ENCODE measurements at regions not wholly inside any gene's neighbourhood (a gene's known extent, or its start where the extent isn't known, plus 50 kb on each side); places are given as distances from the start of the nearest gene placed in this dataset.
"Not testable (repeated sequence)": the region's sequence is repeated elsewhere in the genome, so short reads cannot be mapped to it uniquely, and the experiment has no call there.

DNA sequence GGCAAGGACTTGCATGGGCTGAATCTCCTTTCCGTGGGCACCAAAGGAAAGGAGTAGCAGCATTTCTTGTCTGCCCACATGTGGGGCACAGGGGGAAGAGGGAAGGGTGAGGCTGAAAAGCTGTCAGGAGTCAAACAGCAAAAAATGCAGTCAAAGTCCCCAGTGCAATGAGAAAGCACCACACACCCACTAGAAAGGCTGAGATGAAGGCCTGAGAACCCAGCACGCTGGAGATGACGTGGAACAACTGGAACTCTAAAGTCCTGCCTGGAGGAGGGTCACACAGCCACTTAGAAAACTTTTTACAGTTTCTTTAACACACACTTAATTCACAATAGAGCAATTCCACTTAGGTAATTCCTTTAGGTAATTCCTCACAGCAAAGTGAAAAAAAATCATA is 94.6 kb upstream of the IGFBPL1 start:
- Histone ChIP-seq H3K79me2 (ENCODE audit: control insufficient read depth, insufficient read depth, low read length) (no peaks in the 10 kb centered on the region), H4K8ac (ENCODE audit: low read depth, low read length) (no peak overlapping the region), H3K18ac (ENCODE audit: low read length) (no peak overlapping the region), H3K79me1 (ENCODE audit: low read length) (no peaks in the 10 kb centered on the region), H3K4me2 (ENCODE audit: low read length) (no peak overlapping the region), H2BK5ac (ENCODE audit: low read length) (no peak overlapping the region), H3K4ac (ENCODE audit: low read depth, low read length) (no peak overlapping the region), H3K4me3 (ENCODE audit: low read length) (no peak overlapping the region), H3K27ac (ENCODE audit: low read depth, low read length) (no peak overlapping the region), H3K23ac (ENCODE audit: low read length) (no peak overlapping the region), H3K36me3 (ENCODE audit: control insufficient read depth, insufficient read depth, low read length) (no peaks in the 10 kb centered on the region), H3K4me1 (ENCODE audit: control insufficient read depth, low read depth, low read length) (no peaks in the 10 kb centered on the region), H2BK120ac (ENCODE audit: low read depth, low read length) (no peak overlapping the region), H2BK15ac (replicated peaks; ENCODE audit: low read depth) (no peak overlapping the region), H2AK5ac (ENCODE audit: low read length) (no peak overlapping the region), H3K9ac (ENCODE audit: low read length) (no peak overlapping the region), H4K5ac (ENCODE audit: low read length) (no peak overlapping the region), H3K27me3 (ENCODE audit: insufficient read depth, low read length, poor library complexity) (no peaks in the 10 kb centered on the region), H3K56ac (ENCODE audit: low read length) (no peak overlapping the region)
- no CpG with 5 or more reads among the region's 3 CpGs for WGBS (ENCODE audit: extremely low coverage, insufficient coverage, low lambda C conversion rate)
- DNase-seq: no peak

DNA sequence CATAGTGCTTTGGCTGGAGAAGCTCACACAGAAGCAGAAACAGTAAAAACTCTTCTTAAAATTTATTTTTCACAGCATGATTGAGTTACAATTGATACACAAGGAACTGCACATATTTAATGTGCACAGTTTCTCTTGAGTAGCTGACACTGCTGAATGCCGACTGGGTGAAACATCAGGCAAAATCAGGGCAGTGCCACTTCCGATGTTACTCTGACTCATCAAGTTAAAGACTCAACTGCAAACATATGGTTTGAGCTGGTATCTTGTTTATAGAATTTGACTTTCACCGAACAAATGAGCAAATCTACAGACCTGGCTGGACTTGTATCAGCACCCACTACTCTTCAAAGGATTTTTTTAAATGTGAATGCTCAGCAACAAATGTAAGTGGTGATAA is 92.0 kb upstream of the IGFBPL1 start:
- not testable (repeated sequence) for DNase-seq; H3K4me3 ChIP-seq (ENCODE audit: low read length); H3K56ac ChIP-seq (ENCODE audit: low read length); H2BK120ac ChIP-seq (ENCODE audit: low read depth, low read length); H3K9ac ChIP-seq (ENCODE audit: low read length); H2BK5ac ChIP-seq (ENCODE audit: low read length); H2BK15ac ChIP-seq (replicated peaks; ENCODE audit: low read depth); H3K18ac ChIP-seq (ENCODE audit: low read length); H3K4me1 ChIP-seq (ENCODE audit: control insufficient read depth, low read depth, low read length); H3K27ac ChIP-seq (ENCODE audit: low read depth, low read length); H3K4ac ChIP-seq (ENCODE audit: low read depth, low read length); H3K27me3 ChIP-seq (ENCODE audit: insufficient read depth, low read length, poor library complexity); H4K5ac ChIP-seq (ENCODE audit: low read length); H3K36me3 ChIP-seq (ENCODE audit: control insufficient read depth, insufficient read depth, low read length); H4K8ac ChIP-seq (ENCODE audit: low read depth, low read length); H3K79me2 ChIP-seq (ENCODE audit: control insufficient read depth, insufficient read depth, low read length); H2AK5ac ChIP-seq (ENCODE audit: low read length); H3K79me1 ChIP-seq (ENCODE audit: low read length); H3K4me2 ChIP-seq (ENCODE audit: low read length); H3K23ac ChIP-seq (ENCODE audit: low read length)
- WGBS (ENCODE audit: extremely low coverage, insufficient coverage, low lambda C conversion rate): no CpG with 5 or more reads among the region's 3 CpGs

GRCh38 chr9:38515055-38515454 is 90.8 kb upstream of the IGFBPL1 start:
- not testable (repeated sequence) for H3K9ac ChIP-seq (ENCODE audit: low read length); H3K56ac ChIP-seq (ENCODE audit: low read length); H3K4ac ChIP-seq (ENCODE audit: low read depth, low read length); H3K79me2 ChIP-seq (ENCODE audit: control insufficient read depth, insufficient read depth, low read length); H2AK5ac ChIP-seq (ENCODE audit: low read length); H4K5ac ChIP-seq (ENCODE audit: low read length); H3K79me1 ChIP-seq (ENCODE audit: low read length); DNase-seq; H3K36me3 ChIP-seq (ENCODE audit: control insufficient read depth, insufficient read depth, low read length); H2BK15ac ChIP-seq (replicated peaks; ENCODE audit: low read depth); H2BK5ac ChIP-seq (ENCODE audit: low read length); H3K27ac ChIP-seq (ENCODE audit: low read depth, low read length); H4K8ac ChIP-seq (ENCODE audit: low read depth, low read length); H3K18ac ChIP-seq (ENCODE audit: low read length); H3K4me3 ChIP-seq (ENCODE audit: low read length); H3K4me1 ChIP-seq (ENCODE audit: control insufficient read depth, low read depth, low read length); H3K4me2 ChIP-seq (ENCODE audit: low read length); H3K27me3 ChIP-seq (ENCODE audit: insufficient read depth, low read length, poor library complexity); H3K23ac ChIP-seq (ENCODE audit: low read length); H2BK120ac ChIP-seq (ENCODE audit: low read depth, low read length)
- WGBS (ENCODE audit: extremely low coverage, insufficient coverage, low lambda C conversion rate): no CpG with 5 or more reads among the region's 3 CpGs

DNA sequence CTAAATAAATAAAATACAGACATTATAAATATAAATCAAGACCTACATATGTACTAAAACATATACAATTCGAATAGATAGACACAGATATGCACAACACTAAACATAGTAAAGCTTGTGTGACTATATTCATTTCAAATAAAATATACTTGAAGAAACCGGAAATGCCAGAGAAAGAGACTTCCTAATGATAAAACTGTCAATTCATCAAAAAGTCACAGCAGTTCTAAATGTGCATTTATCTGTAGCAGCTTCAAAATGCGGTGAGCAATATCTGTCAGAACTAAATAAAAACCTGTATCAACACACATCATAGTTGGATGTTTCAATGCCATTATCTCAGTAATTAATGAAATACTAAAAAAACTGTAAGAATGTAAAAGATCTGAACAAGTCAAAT is 86.1 kb upstream of the IGFBPL1 start:
- not testable (repeated sequence) for DNase-seq; H4K5ac ChIP-seq (ENCODE audit: low read length); H3K56ac ChIP-seq (ENCODE audit: low read length); H2BK120ac ChIP-seq (ENCODE audit: low read depth, low read length); H2BK15ac ChIP-seq (replicated peaks; ENCODE audit: low read depth); H3K18ac ChIP-seq (ENCODE audit: low read length); H3K79me1 ChIP-seq (ENCODE audit: low read length); H3K4ac ChIP-seq (ENCODE audit: low read depth, low read length); H2AK5ac ChIP-seq (ENCODE audit: low read length); H3K4me1 ChIP-seq (ENCODE audit: control insufficient read depth, low read depth, low read length); H3K27me3 ChIP-seq (ENCODE audit: insufficient read depth, low read length, poor library complexity); H3K79me2 ChIP-seq (ENCODE audit: control insufficient read depth, insufficient read depth, low read length); H3K23ac ChIP-seq (ENCODE audit: low read length); H3K9ac ChIP-seq (ENCODE audit: low read length); H3K4me3 ChIP-seq (ENCODE audit: low read length); H3K4me2 ChIP-seq (ENCODE audit: low read length); H4K8ac ChIP-seq (ENCODE audit: low read depth, low read length); H3K27ac ChIP-seq (ENCODE audit: low read depth, low read length); H2BK5ac ChIP-seq (ENCODE audit: low read length); H3K36me3 ChIP-seq (ENCODE audit: control insufficient read depth, insufficient read depth, low read length)
- no CpG with 5 or more reads among the region's 3 CpGs for WGBS (ENCODE audit: extremely low coverage, insufficient coverage, low lambda C conversion rate)

- H3K18ac ChIP-seq (ENCODE audit: low read length): no peak overlapping the region
- no peaks in the 10 kb centered on the region for H3K27me3 ChIP-seq (ENCODE audit: insufficient read depth, low read length, poor library complexity)
- no peaks in the 10 kb centered on the region for H3K36me3 ChIP-seq (ENCODE audit: control insufficient read depth, insufficient read depth, low read length)
- no peak overlapping the region for H3K4ac ChIP-seq (ENCODE audit: low read depth, low read length)
- no peaks in the 10 kb centered on the region for H3K79me1 ChIP-seq (ENCODE audit: low read length)
- no CpG with 5 or more reads among the region's 4 CpGs for WGBS (ENCODE audit: extremely low coverage, insufficient coverage, low lambda C conversion rate)
- DNase-seq: no peak
- H3K4me3 ChIP-seq (ENCODE audit: low read length): no peak overlapping the region
- no peak overlapping the region for H3K56ac ChIP-seq (ENCODE audit: low read length)
- H3K27ac ChIP-seq (ENCODE audit: low read depth, low read length): no peak overlapping the region
- H2BK120ac ChIP-seq (ENCODE audit: low read depth, low read length): no peak overlapping the region
- H3K23ac ChIP-seq (ENCODE audit: low read length): no peak overlapping the region
- no peak overlapping the region for H4K8ac ChIP-seq (ENCODE audit: low read depth, low read length)
- no peak overlapping the region for H3K4me2 ChIP-seq (ENCODE audit: low read length)
- no peak overlapping the region for H4K5ac ChIP-seq (ENCODE audit: low read length)
- no peaks in the 10 kb centered on the region for H3K79me2 ChIP-seq (ENCODE audit: control insufficient read depth, insufficient read depth, low read length)
- no peak overlapping the region for H3K9ac ChIP-seq (ENCODE audit: low read length)
- no peaks in the 10 kb centered on the region for H3K4me1 ChIP-seq (ENCODE audit: control insufficient read depth, low read depth, low read length)
- H2BK15ac ChIP-seq (replicated peaks; ENCODE audit: low read depth): no peak overlapping the region
- H2BK5ac ChIP-seq (ENCODE audit: low read length): no peak overlapping the region
- no peak overlapping the region for H2AK5ac ChIP-seq (ENCODE audit: low read length)
These were observed 83.3 kb upstream of the IGFBPL1 start for GRCh38 chr9:38507587-38507986.

DNA sequence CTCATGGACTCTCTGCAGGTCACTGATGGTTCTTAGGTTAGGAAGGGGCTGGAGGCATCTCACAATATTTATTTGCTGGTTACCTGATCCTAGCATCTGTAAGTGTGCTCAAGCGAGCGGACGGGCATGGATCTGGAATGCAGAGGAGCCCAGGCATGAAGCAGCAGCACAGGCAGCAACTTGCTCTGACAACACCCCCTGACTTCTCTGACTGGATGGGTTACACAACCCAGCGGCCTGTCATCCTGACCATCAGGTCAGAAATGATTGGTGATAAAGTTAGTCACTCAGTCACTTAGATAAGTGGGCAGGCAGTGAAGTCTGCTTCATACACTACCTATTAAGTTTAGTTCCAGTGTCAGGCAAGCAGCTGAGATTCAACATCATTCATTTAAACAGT is 75.9 kb upstream of the IGFBPL1 start:
- H4K8ac ChIP-seq (ENCODE audit: low read depth, low read length); H2BK5ac ChIP-seq (ENCODE audit: low read length); H3K36me3 ChIP-seq (ENCODE audit: control insufficient read depth, insufficient read depth, low read length); H3K56ac ChIP-seq (ENCODE audit: low read length); H2AK5ac ChIP-seq (ENCODE audit: low read length); H2BK120ac ChIP-seq (ENCODE audit: low read depth, low read length); H3K79me1 ChIP-seq (ENCODE audit: low read length); H3K4ac ChIP-seq (ENCODE audit: low read depth, low read length); H4K5ac ChIP-seq (ENCODE audit: low read length); H3K18ac ChIP-seq (ENCODE audit: low read length); H3K23ac ChIP-seq (ENCODE audit: low read length); H3K4me1 ChIP-seq (ENCODE audit: control insufficient read depth, low read depth, low read length); H3K27ac ChIP-seq (ENCODE audit: low read depth, low read length); H3K27me3 ChIP-seq (ENCODE audit: insufficient read depth, low read length, poor library complexity); H3K4me2 ChIP-seq (ENCODE audit: low read length); H3K4me3 ChIP-seq (ENCODE audit: low read length); H2BK15ac ChIP-seq (replicated peaks; ENCODE audit: low read depth); DNase-seq; H3K9ac ChIP-seq (ENCODE audit: low read length); H3K79me2 ChIP-seq (ENCODE audit: control insufficient read depth, insufficient read depth, low read length): not testable (repeated sequence)
- no CpG with 5 or more reads among the region's 4 CpGs for WGBS (ENCODE audit: extremely low coverage, insufficient coverage, low lambda C conversion rate)
